ENCODE measurements at regions not wholly inside any gene's neighbourhood (a gene's known extent, or its start where the extent isn't known, plus 50 kb on each side); places are given as distances from the start of the nearest gene placed in this dataset.

DNA sequence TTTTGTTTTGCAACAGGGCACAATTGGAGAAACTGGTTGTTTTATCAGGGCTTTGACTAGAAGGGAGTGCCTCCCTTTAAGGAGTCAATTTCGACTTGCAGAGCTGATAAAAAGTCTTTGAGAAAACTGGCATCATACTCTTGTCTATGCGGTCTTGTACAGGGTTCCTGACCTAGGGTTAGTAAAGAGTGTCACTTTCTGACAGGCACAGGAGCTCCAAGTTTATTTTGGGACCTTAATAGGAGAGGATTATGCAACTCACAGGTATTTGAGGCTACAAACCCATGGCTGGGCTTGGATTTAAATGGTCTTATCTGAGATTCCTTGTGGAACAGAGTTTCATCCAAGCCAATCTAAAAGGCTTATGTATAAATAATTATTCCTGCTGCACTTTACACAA is 365.4 kb downstream of the HTR1B start:
- Histone ChIP-seq H3K79me2 (ENCODE audit: low read depth) (no peaks in the 10 kb centered on the region), H3K9me3 (ENCODE audit: insufficient read depth, low read depth) (no peaks in the 10 kb centered on the region), H3K27me3 (ENCODE audit: insufficient read depth, low read depth) (no peaks in the 10 kb centered on the region), H3K9me2 (ENCODE audit: insufficient read depth) (no peaks in the 10 kb centered on the region), H3F3A (ENCODE audit: insufficient read depth, low read depth) (no peaks in the 10 kb centered on the region), H3K36me3 (ENCODE audit: low read depth) (no peaks in the 10 kb centered on the region), H3K27ac (no peak overlapping the region), H2AFZ (no peak overlapping the region), H3K4me2 (no peak overlapping the region), H3K4me1 (replicated peaks; ENCODE audit: insufficient read depth) (no peaks in the 10 kb centered on the region), H3K4me3 (no peak overlapping the region), H4K20me1 (ENCODE audit: insufficient read depth) (no peaks in the 10 kb centered on the region)
- no TSS peak for BruUV-seq (replicated peaks)
- TF ChIP-seq, protein P1, sequence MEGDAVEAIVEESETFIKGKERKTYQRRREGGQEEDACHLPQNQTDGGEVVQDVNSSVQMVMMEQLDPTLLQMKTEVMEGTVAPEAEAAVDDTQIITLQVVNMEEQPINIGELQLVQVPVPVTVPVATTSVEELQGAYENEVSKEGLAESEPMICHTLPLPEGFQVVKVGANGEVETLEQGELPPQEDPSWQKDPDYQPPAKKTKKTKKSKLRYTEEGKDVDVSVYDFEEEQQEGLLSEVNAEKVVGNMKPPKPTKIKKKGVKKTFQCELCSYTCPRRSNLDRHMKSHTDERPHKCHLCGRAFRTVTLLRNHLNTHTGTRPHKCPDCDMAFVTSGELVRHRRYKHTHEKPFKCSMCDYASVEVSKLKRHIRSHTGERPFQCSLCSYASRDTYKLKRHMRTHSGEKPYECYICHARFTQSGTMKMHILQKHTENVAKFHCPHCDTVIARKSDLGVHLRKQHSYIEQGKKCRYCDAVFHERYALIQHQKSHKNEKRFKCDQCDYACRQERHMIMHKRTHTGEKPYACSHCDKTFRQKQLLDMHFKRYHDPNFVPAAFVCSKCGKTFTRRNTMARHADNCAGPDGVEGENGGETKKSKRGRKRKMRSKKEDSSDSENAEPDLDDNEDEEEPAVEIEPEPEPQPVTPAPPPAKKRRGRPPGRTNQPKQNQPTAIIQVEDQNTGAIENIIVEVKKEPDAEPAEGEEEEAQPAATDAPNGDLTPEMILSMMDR (conservative IDR thresholded peaks at IDR 0.05), result no peak
- TF ChIP-seq EZH2 (IDR thresholded peaks at IDR 0.05; ENCODE audit: low read depth), result no peak
- no peak for DNase-seq
- intact Hi-C loops (cut with micrococcal nuclease; ENCODE audit: unreplicated experiment), result no loop called here
- ChIA-PET CTCF (no interaction called here), POLR2A (ENCODE audit: unreplicated experiment) (no interaction called here)

DNA sequence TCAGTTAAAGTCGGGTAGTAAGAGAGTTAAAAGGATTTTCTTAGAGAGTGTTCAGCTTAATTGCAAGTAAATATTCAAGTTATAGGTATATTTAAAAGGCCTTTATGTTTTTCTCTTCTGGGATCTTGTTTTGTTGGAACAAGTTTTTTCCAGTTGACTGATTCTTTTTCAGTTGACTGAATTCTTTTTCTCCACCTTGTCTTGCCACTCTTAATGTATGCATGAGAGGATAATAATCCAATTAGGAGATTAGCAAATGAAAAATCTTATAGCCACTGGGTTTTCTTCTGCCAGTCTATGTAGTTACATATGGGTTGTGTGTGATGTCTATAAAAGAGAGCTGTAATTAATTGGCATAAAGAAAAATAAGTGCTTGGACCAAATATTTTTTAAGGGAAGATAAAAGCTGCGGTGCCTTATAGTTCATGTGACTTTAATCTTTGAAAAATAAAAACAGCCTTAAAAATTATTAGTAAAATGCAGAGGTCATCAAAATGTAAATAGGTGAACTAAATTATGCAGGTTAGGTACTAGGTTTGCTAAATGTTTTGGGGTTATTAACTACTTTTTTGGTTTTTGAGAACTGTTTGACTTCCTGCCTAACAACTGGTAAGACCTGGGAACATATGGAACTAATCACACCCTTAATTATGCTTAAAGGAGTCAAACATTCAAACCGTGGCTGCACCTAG is 367.2 kb downstream of the HTR1B start:
- Histone ChIP-seq H3K79me2 (ENCODE audit: low read depth) (no peaks in the 10 kb centered on the region), H2AFZ (no peak overlapping the region), H3K9me3 (ENCODE audit: insufficient read depth, low read depth) (no peaks in the 10 kb centered on the region), H4K20me1 (ENCODE audit: insufficient read depth) (no peaks in the 10 kb centered on the region), H3K4me3 (no peak overlapping the region), H3K27me3 (ENCODE audit: insufficient read depth, low read depth) (no peaks in the 10 kb centered on the region), H3K36me3 (ENCODE audit: low read depth) (no peaks in the 10 kb centered on the region), H3K4me1 (replicated peaks; ENCODE audit: insufficient read depth) (no peaks in the 10 kb centered on the region), H3K9me2 (ENCODE audit: insufficient read depth) (no peaks in the 10 kb centered on the region), H3F3A (ENCODE audit: insufficient read depth, low read depth) (no peaks in the 10 kb centered on the region), H3K4me2 (no peak overlapping the region), H3K27ac (no peak overlapping the region)
- intact Hi-C loops (cut with micrococcal nuclease; ENCODE audit: unreplicated experiment), result no loop called here
- no TSS peak for BruUV-seq (replicated peaks)
- ChIA-PET POLR2A (ENCODE audit: unreplicated experiment) (no interaction called here), CTCF (no interaction called here)
- TF ChIP-seq EZH2 (IDR thresholded peaks at IDR 0.05; ENCODE audit: low read depth), result no peak
- TF ChIP-seq, protein P1 (conservative IDR thresholded peaks at IDR 0.05), result no peak
- DNase-seq, result no peak

DNA sequence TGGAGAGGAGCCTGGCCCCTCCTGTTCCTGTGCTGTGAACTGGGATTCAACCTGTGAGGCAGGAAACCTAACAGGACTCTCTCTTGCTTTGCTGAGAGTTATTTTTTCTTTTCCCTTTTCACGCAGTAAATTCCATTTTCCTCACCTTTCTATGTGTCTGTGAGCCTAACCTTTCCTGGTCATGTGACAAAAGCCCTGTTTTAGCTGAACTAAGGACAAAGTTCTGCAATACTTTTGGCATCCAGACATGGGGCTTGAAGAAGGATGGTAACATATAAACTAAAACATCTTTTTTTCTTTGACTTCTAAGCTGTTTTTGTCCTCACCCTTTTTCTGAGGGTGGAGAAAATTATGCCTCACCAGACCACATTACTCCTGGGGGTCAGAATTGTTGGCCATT is 368.5 kb downstream of the HTR1B start:
- Histone ChIP-seq H3K4me3 (no peak overlapping the region), H3F3A (ENCODE audit: insufficient read depth, low read depth) (no peaks in the 10 kb centered on the region), H3K9me2 (ENCODE audit: insufficient read depth) (no peaks in the 10 kb centered on the region), H3K27ac (no peak overlapping the region), H3K36me3 (ENCODE audit: low read depth) (no peaks in the 10 kb centered on the region), H2AFZ (no peak overlapping the region), H3K27me3 (ENCODE audit: insufficient read depth, low read depth) (no peaks in the 10 kb centered on the region), H3K4me2 (no peak overlapping the region), H3K9me3 (ENCODE audit: insufficient read depth, low read depth) (no peaks in the 10 kb centered on the region), H3K79me2 (ENCODE audit: low read depth) (no peaks in the 10 kb centered on the region), H3K4me1 (replicated peaks; ENCODE audit: insufficient read depth) (no peaks in the 10 kb centered on the region), H4K20me1 (ENCODE audit: insufficient read depth) (no peaks in the 10 kb centered on the region)
- POLR2A ChIA-PET (ENCODE audit: unreplicated experiment), result no interaction called here
- intact Hi-C loops (cut with micrococcal nuclease; ENCODE audit: unreplicated experiment), result no loop called here
- CTCF ChIA-PET, result no interaction called here
- DNase-seq, result no peak
- TF ChIP-seq, protein P1 (conservative IDR thresholded peaks at IDR 0.05), result no peak
- no peak for TF ChIP-seq EZH2 (IDR thresholded peaks at IDR 0.05; ENCODE audit: low read depth)
- no TSS peak for BruUV-seq (replicated peaks)
